ENCODE measurements at regions not wholly inside any gene's neighbourhood (a gene's known extent, or its start where the extent isn't known, plus 50 kb on each side); places are given as distances from the start of the nearest gene placed in this dataset.

- H3K4me1 ChIP-seq (ENCODE audit: insufficient read depth, low read length) = no peaks in the 10 kb centered on the region
- no peaks in the 10 kb centered on the region for H3K36me3 ChIP-seq (replicated peaks in 1 of 2; ENCODE audit: control insufficient read depth in 1 of 2, insufficient read depth in 2 of 2, low read length in 2 of 2)
- H4K20me1 ChIP-seq (ENCODE audit: insufficient read depth, low read length) = no peaks in the 10 kb centered on the region
- H3K9ac ChIP-seq (ENCODE audit: insufficient read depth, low read depth, low read length) = no peak overlapping the region
- no peak overlapping the region for H3K4me3 ChIP-seq (replicated peaks in 1 of 3; ENCODE audit: insufficient read depth in 1 of 3, low read depth in 2 of 3, low read length in 3 of 3)
- intact Hi-C loops (cut with micrococcal nuclease; ENCODE audit: unreplicated experiment) = no loop called here
- no peak overlapping the region for H3K4me2 ChIP-seq (ENCODE audit: low read depth, low read length)
- no peak for FAIRE-seq
- H3K27ac ChIP-seq (ENCODE audit: extremely low read length, insufficient read depth, low read length) = no peak overlapping the region
- POLR2A ChIA-PET = no interaction called here
- no peaks in the 10 kb centered on the region for H3K27me3 ChIP-seq (ENCODE audit: control insufficient read depth in 1 of 2, insufficient read depth in 2 of 2, low read length in 2 of 2)
- no peaks in the 10 kb centered on the region for H3K79me2 ChIP-seq (ENCODE audit: insufficient read depth, low read length)
- CTCF ChIA-PET (ENCODE audit: low intra/inter-chr PET ratio, low total read pairs) = no interaction called here
- no peak overlapping the region for H2AFZ ChIP-seq (ENCODE audit: low read length)
- 5% methylated on average over 2 of the region's 2 CpGs for WGBS (ENCODE audit: low lambda C conversion rate)
- peaks cover 88% of the 10 kb centered on the region for H3K9me3 ChIP-seq (ENCODE audit: low read length)
- BruUV-seq (replicated peaks) = no TSS peak
- DNase-seq (ENCODE audit: low spot score) = no peak
- TF ChIP-seq ZSCAN5A (CRISPR knock-in tag; IDR thresholded peaks at IDR 0.05; ENCODE audit: borderline replicate concordance) = no peak
- TF ChIP-seq SYNCRIP (IDR thresholded peaks at IDR 0.05; ENCODE audit: insufficient read depth, low read depth, low read length) = no peak
- no peak for TF ChIP-seq PPARG (CRISPR knock-in tag; conservative IDR thresholded peaks at IDR 0.05)
- TF ChIP-seq TEAD3 (CRISPR knock-in tag; optimal IDR thresholded peaks at IDR 0.05; ENCODE audit: borderline replicate concordance) = no peak
- TF ChIP-seq SETDB1 (CRISPR knock-in tag; IDR thresholded peaks at IDR 0.05; ENCODE audit: borderline replicate concordance) = no peak
- in situ Hi-C loops (cut with HindIII; ENCODE audit: extremely low pct_ligation_motif_present, low pct_unique_long_range_greater_than_20kb) = no loop called here
- ATAC-seq = no peak
Observed at GRCh38 chr2:228545748-228546145, 364.3 kb upstream of the SPHKAP start.

- no peaks in the 10 kb centered on the region for H4K20me1 ChIP-seq (ENCODE audit: insufficient read depth, low read length)
- peaks cover 90% of the 10 kb centered on the region for H3K9me3 ChIP-seq (ENCODE audit: low read length)
- H3K27ac ChIP-seq (ENCODE audit: extremely low read length, insufficient read depth, low read length) = no peak overlapping the region
- TF ChIP-seq MED13 (CRISPR knock-in tag; IDR thresholded peaks at IDR 0.05) (no peak), ZNF18 (CRISPR knock-in tag; IDR thresholded peaks at IDR 0.05; ENCODE audit: insufficient replicate concordance) (no peak), ZSCAN9 (CRISPR knock-in tag; IDR thresholded peaks at IDR 0.05; ENCODE audit: borderline replicate concordance) (no peak)
- H2AFZ ChIP-seq (ENCODE audit: low read length) = no peak overlapping the region
- DNase-seq (ENCODE audit: low spot score) (no peak), FAIRE-seq (no peak), ATAC-seq (no peak)
- H3K36me3 ChIP-seq (replicated peaks in 1 of 2; ENCODE audit: control insufficient read depth in 1 of 2, insufficient read depth in 2 of 2, low read length in 2 of 2) = no peaks in the 10 kb centered on the region
- ChIA-PET CTCF (ENCODE audit: low intra/inter-chr PET ratio, low total read pairs) (no interaction called here), POLR2A (no interaction called here)
- H3K9ac ChIP-seq (ENCODE audit: insufficient read depth, low read depth, low read length) = no peak overlapping the region
- no peaks in the 10 kb centered on the region for H3K27me3 ChIP-seq (ENCODE audit: control insufficient read depth in 1 of 2, insufficient read depth in 2 of 2, low read length in 2 of 2)
- BruUV-seq (replicated peaks) = no TSS peak
- intact Hi-C loops (cut with micrococcal nuclease; ENCODE audit: unreplicated experiment) (no loop called here), in situ Hi-C loops (cut with HindIII; ENCODE audit: extremely low pct_ligation_motif_present, low pct_unique_long_range_greater_than_20kb) (no loop called here)
- H3K4me3 ChIP-seq (replicated peaks in 1 of 3; ENCODE audit: insufficient read depth in 1 of 3, low read depth in 2 of 3, low read length in 3 of 3) = no peak overlapping the region
- WGBS (ENCODE audit: low lambda C conversion rate) = 3% methylated on average over 4 of the region's 4 CpGs
- H3K79me2 ChIP-seq (ENCODE audit: insufficient read depth, low read length) = no peaks in the 10 kb centered on the region
- H3K4me1 ChIP-seq (ENCODE audit: insufficient read depth, low read length) = no peaks in the 10 kb centered on the region
- no peak overlapping the region for H3K4me2 ChIP-seq (ENCODE audit: low read depth, low read length)
Observed at GRCh38 chr2:228545041-228545747, 363.7 kb upstream of the SPHKAP start.

Measured in HepG2 (cell line).